SK-N-MC (cell line): ENCODE measurements at regions not wholly inside any gene's neighbourhood (a gene's known extent, or its start where the extent isn't known, plus 50 kb on each side); places are given as distances from the start of the nearest gene placed in this dataset.

Experiments used
- EZH2 ChIP-seq: fragments of 200-600 bp; sonication (generic); IDR thresholded peaks from one replicate; pipeline ENCODE4 v1.6.1; 2017; ENCODE audit warnings: antibody characterized with exemption
- POLR2AphosphoS5 ChIP-seq: IDR thresholded peaks from 2 replicates; pipeline ENCODE4 v1.6.1; 2012; ENCODE audit warnings: mild to moderate bottlenecking, low read depth, low read length, borderline replicate concordance

DNA sequence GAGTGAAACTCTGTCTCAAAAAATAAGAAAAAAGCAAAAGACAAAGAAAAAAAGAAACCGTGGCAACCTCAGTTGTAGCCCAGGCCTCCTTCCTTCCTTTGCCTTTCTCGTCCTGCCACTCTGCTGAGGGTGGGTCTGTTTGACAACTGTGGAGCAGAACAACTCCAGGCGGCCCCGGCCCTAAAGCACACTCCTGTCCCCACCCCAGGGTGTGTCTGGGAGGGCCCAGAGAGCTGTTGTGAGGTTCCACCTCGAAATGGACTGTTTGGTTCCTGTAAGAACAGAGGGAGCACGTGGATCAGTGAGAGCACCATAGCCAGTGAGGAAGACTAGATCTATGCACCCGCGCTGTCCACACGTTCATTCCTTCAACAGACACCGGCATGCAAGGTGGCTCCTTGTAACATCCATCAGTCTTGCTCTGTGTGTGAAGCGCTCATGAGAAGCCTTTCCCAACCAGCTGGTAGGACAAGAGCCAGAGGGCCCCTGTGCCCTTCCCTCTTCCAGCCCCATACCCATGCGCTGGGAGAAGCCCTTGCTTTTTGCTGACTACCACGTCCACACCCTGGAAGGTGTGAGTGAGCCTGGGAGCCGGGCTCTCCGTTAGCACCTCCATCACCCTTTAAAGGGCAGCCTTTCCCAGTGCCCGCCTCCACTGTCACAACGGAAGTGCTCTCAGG is 61.6 kb downstream of the SOWAHC start:
- TF ChIP-seq POLR2AphosphoS5 (no peak), EZH2 (no peak)
